ENCODE measurements at regions not wholly inside any gene's neighbourhood (a gene's known extent, or its start where the extent isn't known, plus 50 kb on each side); places are given as distances from the start of the nearest gene placed in this dataset.

- H3K4me3 ChIP-seq (ENCODE audit: insufficient read depth, low read length): no peak overlapping the region
- H3K27me3 ChIP-seq (ENCODE audit: insufficient read depth, low read length): no peaks in the 10 kb centered on the region
- H3K79me2 ChIP-seq (ENCODE audit: insufficient read depth, low read length): no peaks in the 10 kb centered on the region
- no peak for TF ChIP-seq CTCF (IDR thresholded peaks at IDR 0.05; ENCODE audit: extremely low read depth, low read depth, low read length)
- no peak overlapping the region for H2AFZ ChIP-seq (ENCODE audit: low read length)
- H3K4me2 ChIP-seq (ENCODE audit: insufficient read depth, low read length): no peak overlapping the region
- H3K9me3 ChIP-seq (ENCODE audit: low read depth, low read length): no peaks in the 10 kb centered on the region
- H3K27ac ChIP-seq (ENCODE audit: low read depth, low read length): no peak overlapping the region
- no peaks in the 10 kb centered on the region for H3K36me3 ChIP-seq (ENCODE audit: insufficient read depth, low read length)
- H4K20me1 ChIP-seq (ENCODE audit: insufficient read depth, low read length): no peaks in the 10 kb centered on the region
- no peak for DNase-seq (ENCODE audit: insufficient read length, low spot score, missing footprints)
- no peaks in the 10 kb centered on the region for H3K4me1 ChIP-seq (ENCODE audit: insufficient read depth, low read length)
Observed at GRCh38 chr7:26616235-26616634, 248.2 kb downstream of the SKAP2 start.

- Histone ChIP-seq H3K4me1 (ENCODE audit: insufficient read depth, low read length) (no peaks in the 10 kb centered on the region), H3K4me3 (ENCODE audit: insufficient read depth, low read length) (no peak overlapping the region), H3K79me2 (ENCODE audit: insufficient read depth, low read length) (no peaks in the 10 kb centered on the region), H3K9me3 (ENCODE audit: low read depth, low read length) (no peaks in the 10 kb centered on the region), H3K27me3 (ENCODE audit: insufficient read depth, low read length) (no peaks in the 10 kb centered on the region), H3K36me3 (ENCODE audit: insufficient read depth, low read length) (no peaks in the 10 kb centered on the region), H3K27ac (ENCODE audit: low read depth, low read length) (no peak overlapping the region), H4K20me1 (ENCODE audit: insufficient read depth, low read length) (no peaks in the 10 kb centered on the region), H2AFZ (ENCODE audit: low read length) (no peak overlapping the region), H3K4me2 (ENCODE audit: insufficient read depth, low read length) (no peak overlapping the region)
- no peak for DNase-seq (ENCODE audit: insufficient read length, low spot score, missing footprints)
- no peak for TF ChIP-seq CTCF (IDR thresholded peaks at IDR 0.05; ENCODE audit: extremely low read depth, low read depth, low read length)
Observed at GRCh38 chr7:26617066-26617465, 247.3 kb downstream of the SKAP2 start.
